ENCODE measurements at regions not wholly inside any gene's neighbourhood (a gene's known extent, or its start where the extent isn't known, plus 50 kb on each side); places are given as distances from the start of the nearest gene placed in this dataset.
"Not testable (repeated sequence)": the region's sequence is repeated elsewhere in the genome, so short reads cannot be mapped to it uniquely, and the experiment has no call there.

- no peak for DNase-seq (ENCODE audit: extremely low read depth in 1 of 11, low read depth in 9 of 11, low spot score in 4 of 11)
Observed at GRCh38 chr3:132084982-132085381, 50.2 kb upstream of the CPNE4 start.

GRCh38 chr3:132087356-132087755 lies 52.5 kb upstream of the CPNE4 start:
- no peak for DNase-seq (ENCODE audit: extremely low read depth in 1 of 11, low read depth in 9 of 11, low spot score in 4 of 11)

GRCh38 chr3:132088291-132088690 lies 53.5 kb upstream of the CPNE4 start:
- DNase-seq (ENCODE audit: extremely low read depth in 1 of 11, low read depth in 9 of 11, low spot score in 4 of 11), result no peak

- DNase-seq (ENCODE audit: extremely low read depth in 1 of 11, low read depth in 9 of 11, low spot score in 4 of 11), result no peak
Observed at GRCh38 chr3:132090921-132091320, 56.1 kb upstream of the CPNE4 start.

- DNase-seq (ENCODE audit: extremely low read depth in 1 of 11, low read depth in 9 of 11, low spot score in 4 of 11), result no peak
Observed at GRCh38 chr3:132116601-132117000, 81.8 kb upstream of the CPNE4 start.

- no peak for DNase-seq (ENCODE audit: extremely low read depth in 1 of 11, low read depth in 9 of 11, low spot score in 4 of 11)
Observed at GRCh38 chr3:132117642-132118041, 82.8 kb upstream of the CPNE4 start.

- DNase-seq (ENCODE audit: extremely low read depth in 1 of 11, low read depth in 9 of 11, low spot score in 4 of 11), result no peak
Observed at GRCh38 chr3:132119531-132119930, 84.7 kb upstream of the CPNE4 start.

- no peak for DNase-seq (ENCODE audit: extremely low read depth in 1 of 11, low read depth in 9 of 11, low spot score in 4 of 11)
Observed at GRCh38 chr3:132124096-132124495, 89.3 kb upstream of the CPNE4 start.

- DNase-seq (ENCODE audit: extremely low read depth in 1 of 11, low read depth in 9 of 11, low spot score in 4 of 11), result no peak
Observed at GRCh38 chr3:132124651-132125284, 90.0 kb upstream of the CPNE4 start.

GRCh38 chr3:132134611-132135010 lies 99.8 kb upstream of the CPNE4 start:
- DNase-seq (ENCODE audit: extremely low read depth in 1 of 11, low read depth in 9 of 11, low spot score in 4 of 11), result no peak

GRCh38 chr3:132135628-132136333 lies 101.0 kb upstream of the CPNE4 start:
- DNase-seq (ENCODE audit: extremely low read depth in 1 of 11, low read depth in 9 of 11, low spot score in 4 of 11), result no peak

GRCh38 chr3:132136334-132136716 lies 101.5 kb upstream of the CPNE4 start:
- DNase-seq (ENCODE audit: extremely low read depth in 1 of 11, low read depth in 9 of 11, low spot score in 4 of 11), result no peak

GRCh38 chr3:132136902-132137301 lies 102.1 kb upstream of the CPNE4 start:
- not testable (repeated sequence) for DNase-seq (ENCODE audit: extremely low read depth in 1 of 11, low read depth in 9 of 11, low spot score in 4 of 11)

- DNase-seq (ENCODE audit: extremely low read depth in 1 of 11, low read depth in 9 of 11, low spot score in 4 of 11), result no peak
Observed at GRCh38 chr3:132145833-132146232, 111.0 kb upstream of the CPNE4 start.

- no peak for DNase-seq (ENCODE audit: extremely low read depth in 1 of 11, low read depth in 9 of 11, low spot score in 4 of 11)
Observed at GRCh38 chr3:132154619-132155018, 119.8 kb upstream of the CPNE4 start.

GRCh38 chr3:132159145-132159544 lies 124.3 kb upstream of the CPNE4 start:
- no peak for DNase-seq (ENCODE audit: extremely low read depth in 1 of 11, low read depth in 9 of 11, low spot score in 4 of 11)

- DNase-seq (ENCODE audit: extremely low read depth in 1 of 11, low read depth in 9 of 11, low spot score in 4 of 11), result no peak
Observed at GRCh38 chr3:132160198-132160597, 125.4 kb upstream of the CPNE4 start.

- DNase-seq (ENCODE audit: extremely low read depth in 1 of 11, low read depth in 9 of 11, low spot score in 4 of 11), result no peak
Observed at GRCh38 chr3:132161608-132162007, 126.8 kb upstream of the CPNE4 start.

- DNase-seq (ENCODE audit: extremely low read depth in 1 of 11, low read depth in 9 of 11, low spot score in 4 of 11), result no peak
Observed at GRCh38 chr3:132164469-132165092, 129.8 kb upstream of the CPNE4 start.

- DNase-seq (ENCODE audit: extremely low read depth in 1 of 11, low read depth in 9 of 11, low spot score in 4 of 11), result no peak
Observed at GRCh38 chr3:132167870-132168269, 133.1 kb upstream of the CPNE4 start.

- DNase-seq (ENCODE audit: extremely low read depth in 1 of 11, low read depth in 9 of 11, low spot score in 4 of 11), result no peak
Observed at GRCh38 chr3:132174500-132174899, 139.7 kb upstream of the CPNE4 start.
